ENCODE measurements at regions not wholly inside any gene's neighbourhood (a gene's known extent, or its start where the extent isn't known, plus 50 kb on each side); places are given as distances from the start of the nearest gene placed in this dataset.

DNA sequence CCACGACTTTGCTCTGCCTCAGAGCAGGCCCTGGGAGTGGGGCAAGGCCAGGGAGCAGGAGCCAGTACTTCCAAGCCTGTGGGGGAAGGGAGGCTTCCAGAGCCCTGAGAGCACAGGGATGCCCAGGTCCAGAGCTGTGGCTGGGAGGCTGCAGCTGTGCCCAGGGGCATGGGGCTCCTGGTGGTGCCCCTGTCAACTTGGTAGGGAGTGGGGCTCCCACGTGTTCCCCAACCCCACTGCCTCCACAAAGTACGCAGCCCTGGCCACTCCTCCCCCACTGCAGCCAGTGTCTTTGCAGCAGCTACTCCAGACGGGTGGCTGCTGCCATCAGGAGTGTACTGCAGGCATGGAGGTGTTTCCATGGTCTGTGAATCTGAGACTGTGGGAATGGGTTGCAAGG, 294.1 kb upstream of the SNX7 start:
- TF ChIP-seq USF1 (IDR thresholded peaks at IDR 0.05) (no peak), TAF1 (IDR thresholded peaks at IDR 0.05; ENCODE audit: low read depth) (no peak), CREB1 (IDR thresholded peaks at IDR 0.05; ENCODE audit: low read depth) (no peak), TEAD4 (IDR thresholded peaks at IDR 0.05) (no peak)

- TF ChIP-seq EGR1 (IDR thresholded peaks at IDR 0.05): no peak
- no peak for TF ChIP-seq ZBTB7A (IDR thresholded peaks at IDR 0.05; ENCODE audit: low read depth)
- TF ChIP-seq TAF1 (IDR thresholded peaks at IDR 0.05; ENCODE audit: low read depth): no peak
- TF ChIP-seq, protein P1, sequence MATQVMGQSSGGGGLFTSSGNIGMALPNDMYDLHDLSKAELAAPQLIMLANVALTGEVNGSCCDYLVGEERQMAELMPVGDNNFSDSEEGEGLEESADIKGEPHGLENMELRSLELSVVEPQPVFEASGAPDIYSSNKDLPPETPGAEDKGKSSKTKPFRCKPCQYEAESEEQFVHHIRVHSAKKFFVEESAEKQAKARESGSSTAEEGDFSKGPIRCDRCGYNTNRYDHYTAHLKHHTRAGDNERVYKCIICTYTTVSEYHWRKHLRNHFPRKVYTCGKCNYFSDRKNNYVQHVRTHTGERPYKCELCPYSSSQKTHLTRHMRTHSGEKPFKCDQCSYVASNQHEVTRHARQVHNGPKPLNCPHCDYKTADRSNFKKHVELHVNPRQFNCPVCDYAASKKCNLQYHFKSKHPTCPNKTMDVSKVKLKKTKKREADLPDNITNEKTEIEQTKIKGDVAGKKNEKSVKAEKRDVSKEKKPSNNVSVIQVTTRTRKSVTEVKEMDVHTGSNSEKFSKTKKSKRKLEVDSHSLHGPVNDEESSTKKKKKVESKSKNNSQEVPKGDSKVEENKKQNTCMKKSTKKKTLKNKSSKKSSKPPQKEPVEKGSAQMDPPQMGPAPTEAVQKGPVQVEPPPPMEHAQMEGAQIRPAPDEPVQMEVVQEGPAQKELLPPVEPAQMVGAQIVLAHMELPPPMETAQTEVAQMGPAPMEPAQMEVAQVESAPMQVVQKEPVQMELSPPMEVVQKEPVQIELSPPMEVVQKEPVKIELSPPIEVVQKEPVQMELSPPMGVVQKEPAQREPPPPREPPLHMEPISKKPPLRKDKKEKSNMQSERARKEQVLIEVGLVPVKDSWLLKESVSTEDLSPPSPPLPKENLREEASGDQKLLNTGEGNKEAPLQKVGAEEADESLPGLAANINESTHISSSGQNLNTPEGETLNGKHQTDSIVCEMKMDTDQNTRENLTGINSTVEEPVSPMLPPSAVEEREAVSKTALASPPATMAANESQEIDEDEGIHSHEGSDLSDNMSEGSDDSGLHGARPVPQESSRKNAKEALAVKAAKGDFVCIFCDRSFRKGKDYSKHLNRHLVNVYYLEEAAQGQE (IDR thresholded peaks at IDR 0.05; ENCODE audit: low read depth): no peak
- TF ChIP-seq, protein P2, sequence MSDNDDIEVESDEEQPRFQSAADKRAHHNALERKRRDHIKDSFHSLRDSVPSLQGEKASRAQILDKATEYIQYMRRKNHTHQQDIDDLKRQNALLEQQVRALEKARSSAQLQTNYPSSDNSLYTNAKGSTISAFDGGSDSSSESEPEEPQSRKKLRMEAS (IDR thresholded peaks at IDR 0.05): no peak
- no peak for TF ChIP-seq CREB1 (IDR thresholded peaks at IDR 0.05; ENCODE audit: low read depth)
- no peak for TF ChIP-seq EP300 (IDR thresholded peaks at IDR 0.05; ENCODE audit: borderline replicate concordance)
- no peak for TF ChIP-seq YY1 (IDR thresholded peaks at IDR 0.05; ENCODE audit: low read depth)
- TF ChIP-seq CEBPB (IDR thresholded peaks at IDR 0.05): no peak
- TF ChIP-seq FOXM1 (IDR thresholded peaks at IDR 0.05; ENCODE audit: borderline replicate concordance, low read depth): no peak
- TF ChIP-seq RAD21 (IDR thresholded peaks at IDR 0.05; ENCODE audit: low read depth): no peak
- TF ChIP-seq TEAD4 (IDR thresholded peaks at IDR 0.05): no peak
- TF ChIP-seq TCF12 (IDR thresholded peaks at IDR 0.05; ENCODE audit: low read depth): no peak
- TF ChIP-seq NFIC (IDR thresholded peaks at IDR 0.05): no peak
- no peak for TF ChIP-seq USF1 (IDR thresholded peaks at IDR 0.05)
Observed at GRCh38 chr1:98366343-98366742, 295.2 kb upstream of the SNX7 start.

GRCh38 chr1:98364544-98364943, 297.0 kb upstream of the SNX7 start:
- TF ChIP-seq EP300 (IDR thresholded peaks at IDR 0.05; ENCODE audit: borderline replicate concordance) (no peak), CEBPB (IDR thresholded peaks at IDR 0.05) (no peak), FOXM1 (IDR thresholded peaks at IDR 0.05; ENCODE audit: borderline replicate concordance, low read depth) (no peak), TEAD4 (IDR thresholded peaks at IDR 0.05) (no peak), NFIC (IDR thresholded peaks at IDR 0.05) (no peak), USF1 (IDR thresholded peaks at IDR 0.05) (no peak), EGR1 (IDR thresholded peaks at IDR 0.05) (no peak), TAF1 (IDR thresholded peaks at IDR 0.05; ENCODE audit: low read depth) (no peak), ZBTB7A (IDR thresholded peaks at IDR 0.05; ENCODE audit: low read depth) (no peak), CREB1 (IDR thresholded peaks at IDR 0.05; ENCODE audit: low read depth) (no peak), YY1 (IDR thresholded peaks at IDR 0.05; ENCODE audit: low read depth) (no peak), TCF12 (IDR thresholded peaks at IDR 0.05; ENCODE audit: low read depth) (no peak), RAD21 (IDR thresholded peaks at IDR 0.05; ENCODE audit: low read depth) (no peak)
- TF ChIP-seq, protein P2 (IDR thresholded peaks at IDR 0.05): no peak
- TF ChIP-seq, protein P1 (IDR thresholded peaks at IDR 0.05; ENCODE audit: low read depth): no peak

DNA sequence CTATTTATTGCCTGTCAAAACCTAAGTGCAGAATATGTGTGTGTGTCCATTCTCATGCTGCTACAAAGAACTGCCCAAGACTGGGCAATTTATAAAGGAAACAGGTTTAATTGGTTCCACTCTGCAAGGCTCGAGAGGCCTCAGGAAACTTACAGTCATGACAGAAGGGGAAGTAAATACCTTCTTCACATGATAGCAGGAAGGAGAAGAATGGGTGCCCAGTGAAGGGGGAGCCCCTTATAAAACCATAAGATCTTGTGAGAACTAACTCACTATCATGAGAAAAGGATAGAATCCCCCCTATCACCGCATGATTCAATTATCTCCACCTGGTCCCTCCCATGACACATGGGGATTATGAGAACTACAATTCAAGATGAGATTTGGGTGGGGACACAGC, 300.7 kb upstream of the SNX7 start:
- TF ChIP-seq ZBTB7A (IDR thresholded peaks at IDR 0.05; ENCODE audit: low read depth): no peak
- TF ChIP-seq, protein P1 (IDR thresholded peaks at IDR 0.05; ENCODE audit: low read depth): no peak

Data from Ishikawa (cell line).